Hepatocyte (in vitro differentiated cells): ENCODE measurements at regions not wholly inside any gene's neighbourhood (a gene's known extent, or its start where the extent isn't known, plus 50 kb on each side); places are given as distances from the start of the nearest gene placed in this dataset.

Experiments
- DNase-seq: peaks from one replicate; pipeline ENCODE4 v3.0.0-alpha.2; 2016; ENCODE audit warnings: low spot score
- H2AFZ ChIP-seq: fragments of 200-600 bp; sonication (generic); 2 replicates; pipeline ENCODE4 v1.6.0; 2016; ENCODE audit warnings: antibody characterized with exemption, mild to moderate bottlenecking
- H3K27ac ChIP-seq: fragments of 200-600 bp; sonication (generic); 2 replicates; pipeline ENCODE4 v1.5.1; 2016; ENCODE audit warnings: mild to moderate bottlenecking
- H3K27me3 ChIP-seq: fragments of 200-600 bp; sonication (generic); 2 replicates; pipeline ENCODE4 v1.6.1; 2016
- H3K36me3 ChIP-seq: fragments of 200-600 bp; sonication (generic); replicated peaks from 2 replicates; pipeline ENCODE4 v1.5.1; 2016; ENCODE audit warnings: low read depth; ENCODE audit not compliant: insufficient read depth
- H3K4me1 ChIP-seq: fragments of 200-600 bp; sonication (generic); 2 replicates; pipeline ENCODE4 v1.5.1; 2016; ENCODE audit warnings: mild to moderate bottlenecking, moderate library complexity; ENCODE audit not compliant: insufficient read depth
- H3K4me2 ChIP-seq: fragments of 200-600 bp; sonication (generic); 2 replicates; pipeline ENCODE4 v1.6.0; 2016
- H3K4me3 ChIP-seq: fragments of 200-600 bp; sonication (generic); 2 replicates; pipeline ENCODE4 v1.5.1; 2016; ENCODE audit warnings: mild to moderate bottlenecking
- H3K79me2 ChIP-seq: fragments of 200-600 bp; sonication (generic); 2 replicates; pipeline ENCODE4 v1.6.0; 2017; ENCODE audit warnings: mild to moderate bottlenecking
- H3K9me2 ChIP-seq: fragments of 200-600 bp; sonication (generic); replicated peaks from 2 replicates; pipeline ENCODE4 v1.6.0; 2017; ENCODE audit warnings: mild to moderate bottlenecking; ENCODE audit not compliant: insufficient read depth
- H3K9me3 ChIP-seq: fragments of 200-600 bp; sonication (generic); 2 replicates; pipeline ENCODE4 v1.5.1; 2016; ENCODE audit warnings: low read depth, mild to moderate bottlenecking
- H4K20me1 ChIP-seq: fragments of 200-600 bp; sonication (generic); 2 replicates; pipeline ENCODE4 v1.6.0; 2016; ENCODE audit warnings: mild to moderate bottlenecking; ENCODE audit not compliant: insufficient read depth, poor library complexity, severe bottlenecking
- CTCF ChIP-seq: fragments of 200-600 bp; sonication (generic); IDR thresholded peaks from 2 replicates; pipeline ENCODE4 v1.5.1; 2016; ENCODE audit warnings: antibody characterized with exemption, mild to moderate bottlenecking; ENCODE audit not compliant: poor library complexity
- EZH2 ChIP-seq: fragments of 200-600 bp; sonication (generic); IDR thresholded peaks from 2 replicates; pipeline ENCODE4 v1.6.1; 2016; ENCODE audit warnings: antibody characterized with exemption, mild to moderate bottlenecking, borderline replicate concordance
- EZH2phosphoT487 ChIP-seq: fragments of 200-600 bp; sonication (generic); IDR thresholded peaks from one replicate; pipeline ENCODE4 v1.6.1; 2018; ENCODE audit warnings: antibody characterized with exemption, mild to moderate bottlenecking, low read depth, moderate library complexity; ENCODE audit not compliant: unreplicated experiment, severe bottlenecking
- WGBS: methylation state at CpG from one replicate; pipeline ENCODE4 v1.1.6; 2016; ENCODE audit warnings: low lambda C conversion rate; ENCODE audit errors: missing lambda C conversion rate; 5-methylcytosine and 5-hydroxymethylcytosine counted together

DNA sequence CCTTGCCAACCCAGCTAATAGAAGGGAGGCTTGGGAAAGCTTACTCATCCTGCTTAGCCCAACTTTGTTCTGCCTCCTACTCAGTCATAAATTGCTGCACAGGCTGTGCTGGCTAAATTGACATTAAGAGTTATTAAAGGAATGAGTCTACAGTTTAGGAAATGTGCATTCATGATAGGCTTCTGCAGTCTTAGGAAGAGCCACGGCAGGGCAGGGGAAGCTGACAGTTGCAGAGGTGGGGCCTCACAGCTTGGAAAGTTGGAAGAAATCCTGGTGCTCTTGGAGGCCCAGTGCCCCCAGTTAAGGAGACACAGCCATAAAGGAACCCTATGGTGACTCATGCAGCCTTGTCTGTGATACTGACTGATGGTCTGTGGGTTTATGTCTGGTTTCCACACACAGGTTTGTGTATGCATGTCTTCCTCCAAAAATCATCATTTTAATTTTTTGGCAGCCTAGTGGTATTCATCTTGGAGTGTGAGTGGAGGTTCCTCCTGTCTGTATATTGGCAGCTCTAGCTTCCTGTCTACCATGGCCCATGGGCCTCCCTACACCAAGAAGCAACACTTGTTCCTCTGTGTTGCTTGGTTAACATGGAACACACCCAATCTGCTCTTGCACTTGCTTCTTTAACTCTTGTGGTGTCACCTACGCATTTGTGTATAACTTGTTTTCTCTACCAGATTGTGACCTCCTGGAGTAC lies 135.0 kb upstream of the KL start:
- H3K36me3 ChIP-seq = no peaks in the 10 kb centered on the region
- WGBS = 75% methylated on average over 2 of the region's 2 CpGs
- no peak overlapping the region for H2AFZ ChIP-seq
- H3K9me2 ChIP-seq = no peaks in the 10 kb centered on the region
- no peaks in the 10 kb centered on the region for H4K20me1 ChIP-seq
- H3K4me3 ChIP-seq = no peak overlapping the region
- H3K27me3 ChIP-seq = no peaks in the 10 kb centered on the region
- H3K27ac ChIP-seq = no peak overlapping the region
- H3K4me1 ChIP-seq = no peaks in the 10 kb centered on the region
- no peaks in the 10 kb centered on the region for H3K79me2 ChIP-seq
- H3K9me3 ChIP-seq = no peaks in the 10 kb centered on the region
- TF ChIP-seq CTCF = no peak
- TF ChIP-seq EZH2 = no peak
- TF ChIP-seq EZH2phosphoT487 = no peak
- DNase-seq = peak; percentile 70
- no peak overlapping the region for H3K4me2 ChIP-seq

DNA sequence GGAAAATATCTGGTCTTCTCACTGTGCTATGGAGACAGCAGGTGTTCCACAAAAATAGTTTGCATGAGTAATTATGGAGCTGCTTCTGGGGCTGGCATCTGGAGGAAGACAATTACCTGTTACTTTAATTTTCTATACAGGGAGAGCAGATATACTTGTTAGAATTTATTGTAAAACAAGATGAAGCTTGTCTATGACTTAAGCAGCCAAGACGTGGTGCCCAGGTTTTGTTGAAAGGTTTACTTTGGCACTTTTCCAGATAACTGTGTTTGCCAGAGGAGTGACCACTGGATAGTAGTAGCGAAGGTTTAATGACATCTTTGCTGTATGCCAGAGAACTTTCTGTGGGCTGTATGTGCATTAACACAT lies 134.5 kb upstream of the KL start:
- Histone ChIP-seq H3K9me3 (no peaks in the 10 kb centered on the region), H3K36me3 (no peaks in the 10 kb centered on the region), H3K4me3 (no peak overlapping the region), H2AFZ (no peak overlapping the region), H3K27me3 (no peaks in the 10 kb centered on the region), H3K27ac (no peak overlapping the region), H3K9me2 (no peaks in the 10 kb centered on the region), H3K4me1 (no peaks in the 10 kb centered on the region), H3K4me2 (no peak overlapping the region), H4K20me1 (no peaks in the 10 kb centered on the region), H3K79me2 (no peaks in the 10 kb centered on the region)
- TF ChIP-seq CTCF = no peak
- TF ChIP-seq EZH2 = no peak
- TF ChIP-seq EZH2phosphoT487 = no peak
- 39% methylated on average over 2 of the region's 2 CpGs for WGBS
- DNase-seq = no peak

GRCh38 chr13:32882691-32883090 lies 133.5 kb upstream of the KL start:
- Histone ChIP-seq H3K9me3 (no peaks in the 10 kb centered on the region), H2AFZ (no peak overlapping the region), H4K20me1 (no peaks in the 10 kb centered on the region), H3K4me1 (no peaks in the 10 kb centered on the region), H3K79me2 (no peaks in the 10 kb centered on the region), H3K27ac (no peak overlapping the region), H3K4me3 (no peak overlapping the region), H3K9me2 (no peaks in the 10 kb centered on the region), H3K27me3 (no peaks in the 10 kb centered on the region), H3K4me2 (no peak overlapping the region), H3K36me3 (no peaks in the 10 kb centered on the region)
- TF ChIP-seq EZH2phosphoT487 = no peak
- DNase-seq = no peak

GRCh38 chr13:32883474-32883873 lies 132.7 kb upstream of the KL start:
- DNase-seq = no peak
- H3K9me3 ChIP-seq = no peaks in the 10 kb centered on the region
- H2AFZ ChIP-seq = no peak overlapping the region
- no peaks in the 10 kb centered on the region for H3K27me3 ChIP-seq
- no peaks in the 10 kb centered on the region for H4K20me1 ChIP-seq
- TF ChIP-seq EZH2phosphoT487 (no peak), CTCF (no peak)
- H3K4me1 ChIP-seq = no peaks in the 10 kb centered on the region
- WGBS = 71% methylated on average over 2 of the region's 2 CpGs
- H3K79me2 ChIP-seq = no peaks in the 10 kb centered on the region
- no peaks in the 10 kb centered on the region for H3K36me3 ChIP-seq
- H3K4me3 ChIP-seq = no peak overlapping the region
- no peaks in the 10 kb centered on the region for H3K9me2 ChIP-seq
- H3K4me2 ChIP-seq = no peak overlapping the region
- no peak overlapping the region for H3K27ac ChIP-seq
